Keratinocyte (primary cell): ENCODE measurements at regions not wholly inside any gene's neighbourhood (a gene's known extent, or its start where the extent isn't known, plus 50 kb on each side); places are given as distances from the start of the nearest gene placed in this dataset.

Source experiments
- DNase-seq: peaks from one replicate; pipeline ENCODE4 v3.0.0-alpha.2; 2011; ENCODE audit warnings: low read depth, missing footprints, low spot score
- FAIRE-seq: peaks from 2 replicates; lab custom pipeline; 2011; peaks lifted over from hg19 to GRCh38; lab: Jason Lieb, UNC
- H2AFZ ChIP-seq: 2 replicates; pipeline ENCODE4 v1.6.0; 2012; ENCODE audit warnings: low read length, control low read depth, inconsistent platforms; ENCODE audit not compliant: control insufficient read depth
- H3K27ac ChIP-seq: 2 replicates; pipeline ENCODE4 v1.5.1; 2011; ENCODE audit warnings: low read length; ENCODE audit not compliant: control insufficient read depth, insufficient read depth
- H3K27me3 ChIP-seq: 3 replicates; pipeline ENCODE4 v1.6.0; 2011; ENCODE audit warnings: low read length; ENCODE audit not compliant: control insufficient read depth, insufficient read depth; ENCODE audit errors: extremely low read depth
- H3K36me3 ChIP-seq, 2 experiments: 2 replicates in 1 of 2; 3 replicates in 1 of 2; pipeline ENCODE4 v1.5.1; 2011; ENCODE audit warnings: low read length in 2 of 2, mild to moderate bottlenecking in 1 of 2; ENCODE audit not compliant: control insufficient read depth in 2 of 2, insufficient read depth in 2 of 2; ENCODE audit errors: extremely low read depth in 1 of 2
- H3K4me1 ChIP-seq: 3 replicates; pipeline ENCODE4 v1.5.1; 2011; ENCODE audit warnings: low read length; ENCODE audit not compliant: control insufficient read depth, insufficient read depth; ENCODE audit errors: extremely low read depth
- H3K4me2 ChIP-seq: 3 replicates; pipeline ENCODE4 v1.6.0; 2011; ENCODE audit warnings: low read depth, low read length; ENCODE audit not compliant: control insufficient read depth, insufficient read depth; ENCODE audit errors: extremely low read depth
- H3K4me3 ChIP-seq, 3 experiments: fragments of 200-600 bp in 1 of 3; sonication (generic) in 1 of 3; 2 replicates in 2 of 3; 3 replicates in 1 of 3; pipeline ENCODE4 v1.5.1; 2011 to 2016; ENCODE audit warnings: low read length in 3 of 3, mild to moderate bottlenecking in 3 of 3, control low read depth in 2 of 3, inconsistent platforms in 1 of 3, low read depth in 1 of 3, mixed read lengths in 1 of 3, mixed run types in 1 of 3, moderate library complexity in 1 of 3; ENCODE audit not compliant: control insufficient read depth in 2 of 3, insufficient read depth in 2 of 3; ENCODE audit errors: extremely low read depth in 1 of 3
- H3K79me2 ChIP-seq: 2 replicates; pipeline ENCODE4 v1.6.0; 2012; ENCODE audit warnings: low read length; ENCODE audit not compliant: control insufficient read depth, insufficient read depth
- H3K9ac ChIP-seq: 3 replicates; pipeline ENCODE4 v1.6.0; 2011; ENCODE audit warnings: low read length; ENCODE audit not compliant: control insufficient read depth, insufficient read depth; ENCODE audit errors: extremely low read depth
- H3K9me1 ChIP-seq: 3 replicates; pipeline ENCODE4 v1.6.0; 2011; ENCODE audit warnings: low read length; ENCODE audit not compliant: control insufficient read depth, insufficient read depth; ENCODE audit errors: extremely low read depth
- H3K9me3 ChIP-seq: 2 replicates; pipeline ENCODE4 v1.5.1; 2012; ENCODE audit warnings: low read depth, low read length; ENCODE audit not compliant: control insufficient read depth
- H4K20me1 ChIP-seq: 3 replicates; pipeline ENCODE4 v1.6.0; 2011; ENCODE audit warnings: low read length; ENCODE audit not compliant: control insufficient read depth, insufficient read depth; ENCODE audit errors: extremely low read depth
- EZH2 ChIP-seq: IDR thresholded peaks from one replicate; pipeline ENCODE4 v1.6.1; 2012; ENCODE audit warnings: inconsistent platforms, mild to moderate bottlenecking, low read length, moderate library complexity
- dilution Hi-C: fragments of 300-500 bp; cut with MboI; formaldehyde crosslinking; loops from one replicate; pipeline ENCODE4 v1.7.0; 2020; ENCODE audit warnings: low sequenced_read_pairs; ENCODE audit not compliant: extremely low pct_ligation_motif_present
- TF ChIP-seq, protein P1 (sequence below), 3 experiments: IDR thresholded peaks in 1 of 3; conservative IDR thresholded peaks in 1 of 3; optimal IDR thresholded peaks in 1 of 3; 2 replicates in 2 of 3; 3 replicates in 1 of 3; pipeline versions ENCODE3 to v1.5.1; 2011; ENCODE audit warnings: low read length in 3 of 3, mild to moderate bottlenecking in 3 of 3, moderate library complexity in 2 of 3, control low read depth in 1 of 3, inconsistent platforms in 1 of 3; ENCODE audit not compliant: insufficient read depth in 2 of 3; ENCODE audit errors: extremely low read depth in 1 of 3

GRCh38 chr5:74153255-74153790 lies 487.2 kb downstream of the ENC1 start:
- no peak overlapping the region for H2AFZ ChIP-seq
- H3K4me3 ChIP-seq = no peak overlapping the region
- DNase-seq (no peak), FAIRE-seq (no peak)
- no peaks in the 10 kb centered on the region for H4K20me1 ChIP-seq
- H3K27me3 ChIP-seq = no peaks in the 10 kb centered on the region
- no peaks in the 10 kb centered on the region for H3K79me2 ChIP-seq
- TF ChIP-seq, protein P1, sequence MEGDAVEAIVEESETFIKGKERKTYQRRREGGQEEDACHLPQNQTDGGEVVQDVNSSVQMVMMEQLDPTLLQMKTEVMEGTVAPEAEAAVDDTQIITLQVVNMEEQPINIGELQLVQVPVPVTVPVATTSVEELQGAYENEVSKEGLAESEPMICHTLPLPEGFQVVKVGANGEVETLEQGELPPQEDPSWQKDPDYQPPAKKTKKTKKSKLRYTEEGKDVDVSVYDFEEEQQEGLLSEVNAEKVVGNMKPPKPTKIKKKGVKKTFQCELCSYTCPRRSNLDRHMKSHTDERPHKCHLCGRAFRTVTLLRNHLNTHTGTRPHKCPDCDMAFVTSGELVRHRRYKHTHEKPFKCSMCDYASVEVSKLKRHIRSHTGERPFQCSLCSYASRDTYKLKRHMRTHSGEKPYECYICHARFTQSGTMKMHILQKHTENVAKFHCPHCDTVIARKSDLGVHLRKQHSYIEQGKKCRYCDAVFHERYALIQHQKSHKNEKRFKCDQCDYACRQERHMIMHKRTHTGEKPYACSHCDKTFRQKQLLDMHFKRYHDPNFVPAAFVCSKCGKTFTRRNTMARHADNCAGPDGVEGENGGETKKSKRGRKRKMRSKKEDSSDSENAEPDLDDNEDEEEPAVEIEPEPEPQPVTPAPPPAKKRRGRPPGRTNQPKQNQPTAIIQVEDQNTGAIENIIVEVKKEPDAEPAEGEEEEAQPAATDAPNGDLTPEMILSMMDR (optimal IDR thresholded peaks at IDR 0.05 in 1 of 3, IDR thresholded peaks at IDR 0.05 in 1 of 3, conservative IDR thresholded peaks at IDR 0.05 in 1 of 3; ENCODE audit: extremely low read depth in 1 of 3, insufficient read depth in 2 of 3, low read length in 3 of 3) = no peak
- TF ChIP-seq EZH2 = no peak
- dilution Hi-C loops = no loop called here
- no peaks in the 10 kb centered on the region for H3K9me3 ChIP-seq
- no peak overlapping the region for H3K27ac ChIP-seq
- H3K9ac ChIP-seq = no peak overlapping the region
- H3K4me2 ChIP-seq = no peak overlapping the region
- no peaks in the 10 kb centered on the region for H3K36me3 ChIP-seq
- H3K4me1 ChIP-seq = peaks cover 7% of the 10 kb centered on the region
- H3K9me1 ChIP-seq = no peaks in the 10 kb centered on the region

GRCh38 chr5:74152625-74153254 lies 487.8 kb downstream of the ENC1 start:
- Histone ChIP-seq H3K27me3 (no peaks in the 10 kb centered on the region), H3K9me3 (no peaks in the 10 kb centered on the region), H3K4me3 (no peak overlapping the region), H3K4me1 (peaks cover 7% of the 10 kb centered on the region), H2AFZ (no peak overlapping the region), H3K79me2 (no peaks in the 10 kb centered on the region), H3K36me3 (no peaks in the 10 kb centered on the region), H3K4me2 (no peak overlapping the region), H4K20me1 (no peaks in the 10 kb centered on the region), H3K9me1 (no peaks in the 10 kb centered on the region), H3K27ac (no peak overlapping the region), H3K9ac (no peak overlapping the region)
- DNase-seq (no peak), FAIRE-seq (no peak)
- dilution Hi-C loops = no loop called here
- TF ChIP-seq, protein P1 (optimal IDR thresholded peaks at IDR 0.05 in 1 of 3, IDR thresholded peaks at IDR 0.05 in 1 of 3, conservative IDR thresholded peaks at IDR 0.05 in 1 of 3; ENCODE audit: extremely low read depth in 1 of 3, insufficient read depth in 2 of 3, low read length in 3 of 3) = no peak
- TF ChIP-seq EZH2 = no peak
